H1 (cell line): ENCODE measurements at regions not wholly inside any gene's neighbourhood (a gene's known extent, or its start where the extent isn't known, plus 50 kb on each side); places are given as distances from the start of the nearest gene placed in this dataset.

Experiments used
- CTCF ChIA-PET: fragments of 300-600 bp; sonication (Branson Sonifier 250); formaldehyde crosslinking; loops from one replicate; lab custom pipeline; 2021; ENCODE audit not compliant: partially characterized antibody; lab: Charles Lee
- POLR2A ChIA-PET: fragments of 300-600 bp; sonication (Branson Sonifier 250); formaldehyde crosslinking; loops from one replicate; lab custom pipeline; 2021; ENCODE audit warnings: inconsistent platforms; ENCODE audit not compliant: partially characterized antibody; lab: Charles Lee
- DNase-seq, 2 experiments: peaks; one replicate each; pipeline versions ENCODE4 v3.0.0 to v3.0.0-alpha.2; 2010 to 2022; ENCODE audit warnings: low spot score in 2 of 2, low read depth in 1 of 2, mixed read lengths in 1 of 2
- FAIRE-seq: peaks from 2 replicates; lab custom pipeline; 2011; peaks lifted over from hg19 to GRCh38; lab: Jason Lieb, UNC
- H2AFZ ChIP-seq: 2 replicates; pipeline ENCODE4 v1.8.1; 2012; ENCODE audit warnings: low read length, inconsistent platforms
- H2AK5ac ChIP-seq: 2 replicates; pipeline ENCODE4 v1.6.1; 2013; ENCODE audit warnings: low read depth, low read length
- H2BK120ac ChIP-seq: replicated peaks from 2 replicates; pipeline ENCODE3; 2013; ENCODE audit warnings: low read depth, low read length, inconsistent platforms
- H2BK12ac ChIP-seq: 2 replicates; pipeline ENCODE4 v1.6.1; 2013; ENCODE audit warnings: low read depth, low read length
- H2BK15ac ChIP-seq: 2 replicates; pipeline ENCODE4 v1.6.1; 2013; ENCODE audit warnings: low read length
- H2BK20ac ChIP-seq: 2 replicates; pipeline ENCODE4 v1.6.1; 2013; ENCODE audit warnings: low read length
- H2BK5ac ChIP-seq: 2 replicates; pipeline ENCODE4 v1.6.1; 2013; ENCODE audit warnings: low read depth, low read length
- H3K14ac ChIP-seq: 2 replicates; pipeline ENCODE4 v1.6.1; 2013; ENCODE audit warnings: inconsistent platforms; ENCODE audit not compliant: insufficient read length
- H3K18ac ChIP-seq: 2 replicates; pipeline ENCODE4 v1.6.1; 2013; ENCODE audit warnings: low read length; ENCODE audit errors: extremely low read depth
- H3K23ac ChIP-seq: 2 replicates; pipeline ENCODE4 v1.6.1; 2013; ENCODE audit warnings: inconsistent platforms; ENCODE audit not compliant: insufficient read length
- H3K23me2 ChIP-seq: 2 replicates; pipeline ENCODE4 v1.6.1; 2013; ENCODE audit warnings: low read depth, low read length
- H3K27ac ChIP-seq: 2 replicates; pipeline ENCODE4 v1.6.1; 2011; ENCODE audit warnings: low read depth, low read length, inconsistent platforms
- H3K27me3 ChIP-seq, 4 experiments: replicated peaks in 1 of 4; 1 replicate in 1 of 4; 2 replicates in 3 of 4; pipeline versions ENCODE4 v1.6.1 to v1.8.1; 2011 to 2013; ENCODE audit warnings: low read length in 3 of 4, mild to moderate bottlenecking in 3 of 4, inconsistent platforms in 2 of 4, mixed read lengths in 2 of 4, moderate library complexity in 1 of 4; ENCODE audit not compliant: control insufficient read depth in 3 of 4, insufficient read depth in 3 of 4; ENCODE audit errors: extremely low read depth in 1 of 4
- H3K36me3 ChIP-seq, 4 experiments: 2 replicates each; pipeline versions ENCODE4 v1.6.1 to v1.8.1; 2011 to 2013; ENCODE audit warnings: mild to moderate bottlenecking in 4 of 4, low read length in 3 of 4, moderate library complexity in 2 of 4, control low read depth in 1 of 4, inconsistent platforms in 1 of 4; ENCODE audit not compliant: insufficient read depth in 4 of 4, control insufficient read depth in 2 of 4
- H3K4ac ChIP-seq: replicated peaks from 2 replicates; pipeline ENCODE3; 2013; ENCODE audit warnings: low read length, low read depth, mixed read lengths, inconsistent platforms; ENCODE audit not compliant: insufficient read length
- H3K4me1 ChIP-seq, 4 experiments: replicated peaks in 1 of 4; 1 replicate in 1 of 4; 2 replicates in 3 of 4; pipeline versions ENCODE4 v1.6.1 to v1.8.1; 2011 to 2013; ENCODE audit warnings: low read length in 3 of 4, inconsistent platforms in 2 of 4, mixed read lengths in 1 of 4; ENCODE audit not compliant: insufficient read depth in 4 of 4, control insufficient read depth in 3 of 4
- H3K4me2 ChIP-seq, 2 experiments: 2 replicates each; pipeline versions ENCODE4 v1.6.1 to v1.8.1; 2011 to 2013; ENCODE audit warnings: low read depth in 2 of 2, low read length in 2 of 2, control low read depth in 1 of 2, inconsistent platforms in 1 of 2, mild to moderate bottlenecking in 1 of 2; ENCODE audit not compliant: insufficient read depth in 1 of 2
- H3K4me3 ChIP-seq, 4 experiments: fragments of 200-600, 300-600 bp in 1 of 4; sonication (generic), shearing (Covaris generic), sonication (Bioruptor Twin) in 1 of 4; 2 replicates each; pipeline versions ENCODE4 v1.5.1 to v1.8.1; 2011 to 2016; ENCODE audit warnings: low read length in 4 of 4, low read depth in 3 of 4, control low read depth in 2 of 4, inconsistent platforms in 2 of 4, mild to moderate bottlenecking in 2 of 4, mixed read lengths in 1 of 4, moderate library complexity in 1 of 4; ENCODE audit not compliant: insufficient read depth in 2 of 4; ENCODE audit errors: extremely low read depth in 1 of 4
- H3K56ac ChIP-seq: replicated peaks from 2 replicates; pipeline ENCODE3; 2013; ENCODE audit warnings: low read depth, mild to moderate bottlenecking, mixed read lengths, low read length, inconsistent platforms; ENCODE audit not compliant: insufficient read length
- H3K79me1 ChIP-seq: 2 replicates; pipeline ENCODE4 v1.6.1; 2013; ENCODE audit warnings: low read depth, low read length, control low read depth
- H3K79me2 ChIP-seq, 2 experiments: 2 replicates each; pipeline versions ENCODE4 v1.6.1 to v1.8.1; 2012 to 2013; ENCODE audit warnings: low read length in 2 of 2, mild to moderate bottlenecking in 2 of 2, inconsistent platforms in 1 of 2; ENCODE audit not compliant: insufficient read depth in 2 of 2, control insufficient read depth in 1 of 2
- H3K9ac ChIP-seq, 4 experiments: replicated peaks in 1 of 4; 1 replicate in 1 of 4; 2 replicates in 3 of 4; pipeline versions ENCODE4 v1.6.1 to v1.8.1; 2011 to 2013; ENCODE audit warnings: low read depth in 3 of 4, low read length in 3 of 4, control low read depth in 2 of 4, mild to moderate bottlenecking in 2 of 4, moderate library complexity in 2 of 4, inconsistent platforms in 1 of 4; ENCODE audit errors: extremely low read depth in 1 of 4
- H3K9me3 ChIP-seq, 2 experiments: 2 replicates each; pipeline versions ENCODE4 v1.6.1 to v1.8.1; 2012 to 2013; ENCODE audit warnings: mild to moderate bottlenecking in 2 of 2, moderate library complexity in 2 of 2, control low read depth in 1 of 2, inconsistent platforms in 1 of 2, low read depth in 1 of 2, low read length in 1 of 2, mixed read lengths in 1 of 2; ENCODE audit not compliant: insufficient read depth in 2 of 2
- H4K20me1 ChIP-seq, 2 experiments: replicated peaks in 1 of 2; 2 replicates each; pipeline versions ENCODE3 to v1.8.1; 2011 to 2013; ENCODE audit warnings: inconsistent platforms in 2 of 2, low read length in 2 of 2, mild to moderate bottlenecking in 1 of 2; ENCODE audit not compliant: insufficient read depth in 2 of 2, control insufficient read depth in 1 of 2
- H4K5ac ChIP-seq: 2 replicates; pipeline ENCODE4 v1.6.1; 2013; ENCODE audit warnings: low read length, low read depth, mixed read lengths, inconsistent platforms; ENCODE audit not compliant: insufficient read length
- H4K8ac ChIP-seq: 2 replicates; pipeline ENCODE4 v1.8.0; 2013; ENCODE audit warnings: mild to moderate bottlenecking, moderate library complexity, low read length, inconsistent platforms; ENCODE audit not compliant: insufficient read depth; ENCODE audit errors: extremely low read depth
- H4K91ac ChIP-seq: replicated peaks from 2 replicates; pipeline ENCODE3; 2013; ENCODE audit warnings: low read length, mixed read lengths, inconsistent platforms; ENCODE audit not compliant: insufficient read length
- CTCF ChIP-seq, 3 experiments: IDR thresholded peaks; 1 replicate in 2 of 3; 2 replicates in 1 of 3; pipeline versions ENCODE4 v1.5.1 to v1.6.1; 2011; ENCODE audit warnings: low read length in 3 of 3, mild to moderate bottlenecking in 3 of 3, inconsistent platforms in 2 of 3, low read depth in 1 of 3, moderate library complexity in 1 of 3; ENCODE audit not compliant: insufficient read depth in 1 of 3; ENCODE audit errors: control extremely low read depth in 1 of 3
- WGBS, 2 experiments: shearing (Covaris generic) in 1 of 2; methylation state at CpG; one replicate each; pipeline versions ENCODE4 v1.1.6 to v1.1.7; 2013 to 2015; ENCODE audit warnings: low lambda C conversion rate in 2 of 2, mixed read lengths in 2 of 2, inconsistent platforms in 1 of 2, low coverage in 1 of 2, missing lambda C conversion rate in 1 of 2; ENCODE audit not compliant: insufficient replicate concordance in 2 of 2, insufficient coverage in 1 of 2, insufficient read length in 1 of 2; ENCODE audit errors: extremely low coverage in 1 of 2, missing lambda C conversion rate in 1 of 2; 5-methylcytosine and 5-hydroxymethylcytosine counted together

- H3K14ac ChIP-seq = no peak overlapping the region
- H2BK120ac ChIP-seq = no peak overlapping the region
- no peak overlapping the region for H2AK5ac ChIP-seq
- 86% methylated on average over 2 of the region's 2 CpGs; no CpG with 5 or more reads in 1 of the 2 experiments for WGBS, 2 experiments
- peaks cover 1 to 2% of the 10 kb centered on the region in 2 experiments for H4K20me1 ChIP-seq
- H3K4ac ChIP-seq = no peak overlapping the region
- no peaks in the 10 kb centered on the region for H3K36me3 ChIP-seq
- no peak overlapping the region for H3K56ac ChIP-seq
- no peak for FAIRE-seq
- H3K9ac ChIP-seq = no peak overlapping the region
- no peak overlapping the region for H2AFZ ChIP-seq
- peaks cover 9 to 23% (median 20%) of the 10 kb centered on the region in 4 experiments for H3K27me3 ChIP-seq
- H3K23me2 ChIP-seq = no peaks in the 10 kb centered on the region
- H4K5ac ChIP-seq = no peak overlapping the region
- H3K4me2 ChIP-seq = no peak overlapping the region
- H3K79me2 ChIP-seq = no peaks in the 10 kb centered on the region
- no peak overlapping the region for H4K91ac ChIP-seq
- no peak overlapping the region for H2BK12ac ChIP-seq
- no peak for DNase-seq
- ChIA-PET POLR2A (no interaction called here), CTCF (interaction anchor here (1.3 kb wide), 1 partner anchor 132 kb away, joined by 4 read pairs; no protein-coding TSS in a partner anchor)
- H3K4me1 ChIP-seq = peaks cover 3 to 12% (median 7%) of the 10 kb centered on the region in 4 experiments; a peak in 6 of 7 replicates
- no peak overlapping the region for H2BK15ac ChIP-seq
- H3K18ac ChIP-seq = no peak overlapping the region
- no peak overlapping the region for H4K8ac ChIP-seq
- H2BK5ac ChIP-seq = no peak overlapping the region
- H3K9me3 ChIP-seq = peaks cover 0 to 4% of the 10 kb centered on the region in 2 experiments; a peak in 2 of 4 replicates
- no peak overlapping the region for H2BK20ac ChIP-seq
- no peak overlapping the region for H3K23ac ChIP-seq
- no peaks in the 10 kb centered on the region for H3K79me1 ChIP-seq
- no peak overlapping the region for H3K27ac ChIP-seq
- H3K4me3 ChIP-seq = no peak overlapping the region
- TF ChIP-seq CTCF (IDR thresholded peaks at IDR 0.05; ENCODE audit: control extremely low read depth in 1 of 3, insufficient read depth in 1 of 3, low read depth in 1 of 3, low read length in 3 of 3) = no peak
Observed at GRCh38 chr1:5231541-5232315, 577.3 kb downstream of the AJAP1 start.
